WERI-Rb-1 (cell line): ENCODE measurements at regions not wholly inside any gene's neighbourhood (a gene's known extent, or its start where the extent isn't known, plus 50 kb on each side); places are given as distances from the start of the nearest gene placed in this dataset.

ENCODE experiments used
- DNase-seq: peaks from one replicate; pipeline ENCODE4 v3.0.0-alpha.2; 2020
- H3K27ac ChIP-seq: fragments of 250-450 bp; sonication (Bioruptor Pico); 2 replicates; pipeline ENCODE4 v1.5.1; 2020; ENCODE audit warnings: mild to moderate bottlenecking, moderate library complexity
- H3K27me3 ChIP-seq: fragments of 250-450 bp; sonication (Bioruptor Pico); 2 replicates; pipeline ENCODE4 v1.5.1; 2021; ENCODE audit warnings: mild to moderate bottlenecking, low read depth, moderate library complexity; ENCODE audit not compliant: insufficient read depth, severe bottlenecking
- H3K36me3 ChIP-seq: fragments of 250-450 bp; sonication (Bioruptor Pico); 2 replicates; pipeline ENCODE4 v1.5.1; 2020; ENCODE audit warnings: mild to moderate bottlenecking, moderate library complexity
- H3K4me3 ChIP-seq: 2 replicates; pipeline ENCODE4 v1.5.1; 2011; ENCODE audit warnings: low read depth, mild to moderate bottlenecking, control low read depth, low read length
- H3K9me3 ChIP-seq: fragments of 250-450 bp; sonication (Bioruptor Pico); 2 replicates; pipeline ENCODE4 v1.5.1; 2021; ENCODE audit warnings: mild to moderate bottlenecking, moderate library complexity; ENCODE audit not compliant: severe bottlenecking
- CTCF ChIP-seq: IDR thresholded peaks from 2 replicates; pipeline ENCODE4 v1.5.1; 2011; ENCODE audit warnings: low read depth, mild to moderate bottlenecking, control low read depth, inconsistent platforms, low read length

DNA sequence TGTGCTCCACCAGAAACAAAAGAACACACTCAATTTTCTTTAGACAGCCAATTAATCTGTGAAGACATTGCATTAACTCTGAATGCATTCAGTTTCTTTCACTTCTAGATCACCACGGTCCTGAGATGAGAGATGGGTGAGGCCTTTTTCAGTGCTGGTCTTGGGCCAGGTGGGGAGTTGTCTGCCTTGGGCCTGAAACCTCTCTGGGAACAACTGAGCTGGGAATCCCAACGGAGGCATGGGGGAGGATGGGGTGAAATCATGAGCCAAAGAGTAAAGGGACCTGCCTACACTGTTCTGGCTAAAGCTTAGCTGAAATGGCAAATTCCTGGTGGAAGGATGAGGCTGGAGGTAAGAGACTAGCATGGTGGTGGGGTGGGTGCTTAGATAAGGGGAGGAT lies 353.5 kb upstream of the B3GAT1 start:
- Histone ChIP-seq H3K4me3 (no peak overlapping the region), H3K36me3 (no peaks in the 10 kb centered on the region)

GRCh38 chr11:134764966-134765365 lies 352.9 kb upstream of the B3GAT1 start:
- no peak for DNase-seq
- H3K36me3 ChIP-seq = no peaks in the 10 kb centered on the region
- H3K4me3 ChIP-seq = no peak overlapping the region
- no peak overlapping the region for H3K27ac ChIP-seq
- H3K27me3 ChIP-seq = peaks cover 30% of the 10 kb centered on the region
- peaks cover 12% of the 10 kb centered on the region for H3K9me3 ChIP-seq
- no peak for TF ChIP-seq CTCF

More for the DNA sequence above, 353.5 kb upstream of the B3GAT1 start:
- DNase-seq = no peak
- peaks cover 12% of the 10 kb centered on the region for H3K9me3 ChIP-seq
- H3K27me3 ChIP-seq = peaks cover 30% of the 10 kb centered on the region
- TF ChIP-seq CTCF = no peak
- H3K27ac ChIP-seq = no peak overlapping the region

DNA sequence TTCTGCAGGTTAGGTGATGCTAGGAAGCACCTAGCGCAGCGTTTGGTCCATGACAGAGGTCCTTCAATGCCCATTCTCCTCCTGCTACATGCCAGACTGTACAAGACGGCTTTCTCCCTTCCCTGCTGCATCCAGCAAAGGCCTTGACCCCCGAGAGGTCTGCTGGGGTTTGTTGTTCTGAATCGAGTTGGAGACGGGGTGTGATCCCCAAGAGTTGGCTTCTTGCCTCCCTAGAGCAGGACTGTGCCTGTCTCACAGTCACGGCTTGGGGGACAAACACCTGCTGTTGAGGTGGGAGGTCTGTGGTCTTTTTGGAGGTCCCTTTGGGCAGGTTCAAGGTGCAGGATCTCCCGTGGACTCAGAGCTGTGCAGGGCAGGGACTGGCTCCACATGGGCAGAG lies 352.3 kb upstream of the B3GAT1 start:
- H3K27ac ChIP-seq = no peak overlapping the region
- no peak for DNase-seq
- H3K27me3 ChIP-seq = peaks cover 30% of the 10 kb centered on the region
- TF ChIP-seq CTCF = no peak
- H3K4me3 ChIP-seq = no peak overlapping the region
- H3K9me3 ChIP-seq = peaks cover 12% of the 10 kb centered on the region
- no peaks in the 10 kb centered on the region for H3K36me3 ChIP-seq

GRCh38 chr11:134763030-134763388 lies 351.0 kb upstream of the B3GAT1 start:
- Histone ChIP-seq H3K36me3 (no peaks in the 10 kb centered on the region), H3K9me3 (peaks cover under 1% of the 10 kb centered on the region), H3K27me3 (peaks cover 30% of the 10 kb centered on the region), H3K4me3 (no peak overlapping the region), H3K27ac (no peak overlapping the region)
- no peak for DNase-seq
- no peak for TF ChIP-seq CTCF

- no peak for DNase-seq
- Histone ChIP-seq H3K9me3 (no peaks in the 10 kb centered on the region), H3K4me3 (no peak overlapping the region), H3K27me3 (peaks cover 30% of the 10 kb centered on the region), H3K27ac (no peak overlapping the region), H3K36me3 (no peaks in the 10 kb centered on the region)
- TF ChIP-seq CTCF = no peak
Measured at GRCh38 chr11:134762248-134763029, 350.4 kb upstream of the B3GAT1 start.

- Histone ChIP-seq H3K27me3 (peaks cover 31% of the 10 kb centered on the region), H3K9me3 (no peaks in the 10 kb centered on the region), H3K27ac (no peak overlapping the region), H3K36me3 (no peaks in the 10 kb centered on the region), H3K4me3 (no peak overlapping the region)
- DNase-seq = no peak
- TF ChIP-seq CTCF = no peak
Measured at GRCh38 chr11:134761926-134762247, 349.8 kb upstream of the B3GAT1 start.
